Thyroid gland (tissue), 4 donors: ENCODE measurements at regions not wholly inside any gene's neighbourhood (a gene's known extent, or its start where the extent isn't known, plus 50 kb on each side); places are given as distances from the start of the nearest gene placed in this dataset.
"Not testable (repeated sequence)": the region's sequence is repeated elsewhere in the genome, so short reads cannot be mapped to it uniquely, and the experiment has no call there.

ENCODE experiments used
- DNase-seq, 2 donors: peaks; one replicate each; pipeline ENCODE4 v3.0.0-alpha.2; 2019
- H3K27ac ChIP-seq, 3 donors: fragments of 200-600 bp; sonication (generic); 1 replicate in 2 of 3; 2 replicates in 1 of 3; pipeline ENCODE4 v1.5.1; 2016 to 2019; ENCODE audit warnings: mild to moderate bottlenecking in 1 of 3, moderate library complexity in 1 of 3
- H3K27me3 ChIP-seq: fragments of 200-600 bp; sonication (generic); one replicate; pipeline ENCODE4 v1.5.1; 2019
- H3K36me3 ChIP-seq, 2 donors: fragments of 200-600 bp; sonication (generic); one replicate each; pipeline ENCODE4 v1.5.1; 2016 to 2019
- H3K4me1 ChIP-seq, 2 donors: fragments of 200-600 bp; sonication (generic); one replicate each; pipeline ENCODE4 v1.5.1; 2017 to 2019
- H3K4me3 ChIP-seq, 3 donors: fragments of 200-600 bp; sonication (generic); replicated peaks in 1 of 3; 1 replicate in 2 of 3; 2 replicates in 1 of 3; pipeline ENCODE4 v1.5.1; 2016; ENCODE audit warnings: mild to moderate bottlenecking in 1 of 3
- H3K9me3 ChIP-seq: fragments of 200-600 bp; sonication (generic); one replicate; pipeline ENCODE4 v1.5.1; 2017
- CTCF ChIP-seq, 6 experiments: fragments of 200-600 bp in 3 of 6; fragments of 450-650 bp in 3 of 6; sonication (generic) in 3 of 6; IDR thresholded peaks; one replicate each; pipeline ENCODE4 v1.5.1; 2016 to 2019; ENCODE audit warnings: antibody characterized with exemption in 6 of 6, mild to moderate bottlenecking in 2 of 6, inconsistent platforms in 1 of 6, moderate library complexity in 1 of 6
- POLR2A ChIP-seq, 2 donors: fragments of 450-650 bp; IDR thresholded peaks; one replicate each; pipeline ENCODE4 v1.6.1; 2017; ENCODE audit warnings: antibody characterized with exemption in 2 of 2, mild to moderate bottlenecking in 2 of 2, moderate library complexity in 1 of 2
- WGBS, 2 donors: methylation state at CpG; one replicate each; pipeline ENCODE4 v1.1.5; 2017; 5-methylcytosine and 5-hydroxymethylcytosine counted together
- intact Hi-C: fragments of 100-400 bp; cut with DNase I; formaldehyde crosslinking; loops from one replicate; pipeline ENCODE4 v1.15.1; 2023

- no peaks in the 10 kb centered on the region for H3K4me1 ChIP-seq
- intact Hi-C loops = no loop called here
- no peaks in the 10 kb centered on the region for H3K9me3 ChIP-seq
- H3K27me3 ChIP-seq = no peaks in the 10 kb centered on the region
- H3K4me3 ChIP-seq = no peak overlapping the region
- H3K27ac ChIP-seq = no peak overlapping the region
- no peak for TF ChIP-seq CTCF (IDR thresholded peaks at IDR 0.05)
- TF ChIP-seq POLR2A (IDR thresholded peaks at IDR 0.05) = no peak
- H3K36me3 ChIP-seq = no peaks in the 10 kb centered on the region
- no peak for DNase-seq
- 74 to 79% methylated on average over 2 of the region's 2 CpGs for WGBS, 2 donors
These were observed 104.4 kb downstream of the FANCF start for GRCh38 chr11:22521226-22521625.

GRCh38 chr11:22520521-22520920 is 105.1 kb downstream of the FANCF start:
- no peaks in the 10 kb centered on the region for H3K27me3 ChIP-seq
- no peak for DNase-seq
- no peak overlapping the region for H3K27ac ChIP-seq
- TF ChIP-seq CTCF (IDR thresholded peaks at IDR 0.05) (no peak), POLR2A (IDR thresholded peaks at IDR 0.05) (no peak)
- H3K4me3 ChIP-seq = no peak overlapping the region
- H3K4me1 ChIP-seq = no peaks in the 10 kb centered on the region
- no peaks in the 10 kb centered on the region for H3K9me3 ChIP-seq
- no peaks in the 10 kb centered on the region for H3K36me3 ChIP-seq
- intact Hi-C loops = no loop called here

- 70 to 85% methylated on average over 2 of the region's 2 CpGs for WGBS, 2 donors
- intact Hi-C loops, H3K4me3 ChIP-seq, H3K9me3 ChIP-seq, DNase-seq, H3K36me3 ChIP-seq, H3K27me3 ChIP-seq, H3K4me1 ChIP-seq, H3K27ac ChIP-seq: not testable (repeated sequence)
These were observed 107.3 kb downstream of the FANCF start for GRCh38 chr11:22518344-22518743.

- Histone ChIP-seq H3K27me3 (no peaks in the 10 kb centered on the region), H3K4me3 (no peak overlapping the region), H3K36me3 (no peaks in the 10 kb centered on the region), H3K27ac (no peak overlapping the region), H3K4me1 (no peaks in the 10 kb centered on the region), H3K9me3 (no peaks in the 10 kb centered on the region)
- TF ChIP-seq CTCF (IDR thresholded peaks at IDR 0.05) = no peak
- TF ChIP-seq POLR2A (IDR thresholded peaks at IDR 0.05) = no peak
- DNase-seq = no peak
- 81 to 84% methylated on average over 5 of the region's 5 CpGs for WGBS, 2 donors
- intact Hi-C loops = no loop called here
These were observed 109.5 kb downstream of the FANCF start for GRCh38 chr11:22516111-22516510.

GRCh38 chr11:22512457-22512856 is 113.2 kb downstream of the FANCF start:
- 4 to 20% methylated on average over 1 of the region's 1 CpG for WGBS, 2 donors
- no peak overlapping the region for H3K4me3 ChIP-seq
- no peaks in the 10 kb centered on the region for H3K9me3 ChIP-seq
- H3K4me1 ChIP-seq = no peaks in the 10 kb centered on the region
- no peaks in the 10 kb centered on the region for H3K36me3 ChIP-seq
- intact Hi-C loops = no loop called here
- H3K27me3 ChIP-seq = no peaks in the 10 kb centered on the region
- no peak overlapping the region for H3K27ac ChIP-seq
- no peak for DNase-seq
- TF ChIP-seq CTCF (IDR thresholded peaks at IDR 0.05) (no peak), POLR2A (IDR thresholded peaks at IDR 0.05) (no peak)

- Histone ChIP-seq H3K4me3 (no peak overlapping the region), H3K9me3 (no peaks in the 10 kb centered on the region), H3K27ac (no peak overlapping the region), H3K27me3 (no peaks in the 10 kb centered on the region), H3K36me3 (no peaks in the 10 kb centered on the region), H3K4me1 (no peaks in the 10 kb centered on the region)
- TF ChIP-seq POLR2A (IDR thresholded peaks at IDR 0.05) = no peak
- no peak for TF ChIP-seq CTCF (IDR thresholded peaks at IDR 0.05)
- 61 to 70% methylated on average over 2 of the region's 2 CpGs for WGBS, 2 donors
- no peak for DNase-seq
- intact Hi-C loops = no loop called here
These were observed 114.9 kb downstream of the FANCF start for GRCh38 chr11:22510741-22511140.
